ENCODE measurements at regions not wholly inside any gene's neighbourhood (a gene's known extent, or its start where the extent isn't known, plus 50 kb on each side); places are given as distances from the start of the nearest gene placed in this dataset.

- TF ChIP-seq POLR2A (IDR thresholded peaks at IDR 0.05) (no peak), CTCF (IDR thresholded peaks at IDR 0.05) (no peak)
Measured at GRCh38 chr3:83250613-83251012, 1489.2 kb upstream of the GBE1 start.
